Parathyroid adenoma (tissue), 2 donors: ENCODE measurements at regions not wholly inside any gene's neighbourhood (a gene's known extent, or its start where the extent isn't known, plus 50 kb on each side); places are given as distances from the start of the nearest gene placed in this dataset.

Source experiments
- H2AFZ ChIP-seq: fragments of 300-600 bp; sonication (generic); one replicate; pipeline ENCODE4 v1.7.0; 2017; ENCODE audit warnings: antibody characterized with exemption, mild to moderate bottlenecking
- H3K27ac ChIP-seq: fragments of 300-600 bp; sonication (generic); one replicate; pipeline ENCODE4 v1.7.0; 2017
- H3K27me3 ChIP-seq: fragments of 300-600 bp; sonication (generic); one replicate; pipeline ENCODE4 v1.7.0; 2017; ENCODE audit warnings: low read length; ENCODE audit not compliant: control insufficient read depth, insufficient read depth
- H3K36me3 ChIP-seq: fragments of 300-600 bp; sonication (generic); one replicate; pipeline ENCODE4 v1.7.0; 2017; ENCODE audit warnings: low read length; ENCODE audit not compliant: control insufficient read depth, insufficient read depth
- H3K4me1 ChIP-seq: fragments of 300-600 bp; sonication (generic); one replicate; pipeline ENCODE4 v1.7.0; 2017; ENCODE audit warnings: control low read depth
- H3K4me2 ChIP-seq: fragments of 300-600 bp; sonication (generic); one replicate; pipeline ENCODE4 v1.7.0; 2017; ENCODE audit warnings: low read length
- H3K4me3 ChIP-seq: fragments of 300-600 bp; sonication (generic); one replicate; pipeline ENCODE4 v1.7.0; 2017; ENCODE audit warnings: low read depth, low read length
- H3K79me2 ChIP-seq: fragments of 300-600 bp; sonication (generic); one replicate; pipeline ENCODE4 v1.7.0; 2017; ENCODE audit warnings: control low read depth
- H3K9ac ChIP-seq: fragments of 300-600 bp; sonication (generic); one replicate; pipeline ENCODE4 v1.7.0; 2017; ENCODE audit warnings: mild to moderate bottlenecking
- H3K9me3 ChIP-seq: fragments of 300-600 bp; sonication (generic); one replicate; pipeline ENCODE4 v1.7.0; 2017; ENCODE audit warnings: low read length; ENCODE audit not compliant: control insufficient read depth
- CTCF ChIP-seq: fragments of 300-600 bp; sonication (generic); IDR thresholded peaks from one replicate; pipeline ENCODE4 v1.7.0; 2017; ENCODE audit warnings: antibody characterized with exemption, mild to moderate bottlenecking
- donor health status: primary hyperparathyroidism.

DNA sequence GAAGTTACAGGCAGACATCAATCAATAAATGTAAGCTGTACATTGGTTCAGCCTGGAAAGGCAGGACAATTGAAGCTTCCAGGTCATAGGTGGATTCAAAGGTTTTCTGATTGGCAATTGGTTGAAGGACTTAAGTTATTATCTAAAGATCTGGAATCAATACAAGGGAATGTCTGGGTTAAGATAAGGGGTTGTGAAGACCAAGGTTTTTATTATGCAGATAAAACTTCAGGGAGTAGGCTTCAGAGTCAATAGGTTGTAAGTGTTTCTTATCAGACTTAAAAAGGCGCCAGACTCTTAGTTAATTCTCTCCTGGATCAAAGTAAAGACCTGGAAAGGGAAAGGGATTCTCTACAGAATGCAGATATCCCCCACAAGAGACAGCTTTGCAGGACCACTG is 935.4 kb downstream of the TBC1D22A start:
- Histone ChIP-seq H3K27ac (no peak overlapping the region), H3K36me3 (no peaks in the 10 kb centered on the region), H3K79me2 (no peaks in the 10 kb centered on the region), H2AFZ (no peak overlapping the region), H3K4me3 (no peak overlapping the region), H3K9me3 (no peaks in the 10 kb centered on the region), H3K9ac (no peak overlapping the region), H3K4me2 (no peak overlapping the region), H3K27me3 (no peaks in the 10 kb centered on the region), H3K4me1 (no peaks in the 10 kb centered on the region)
- TF ChIP-seq CTCF, result no peak

- H3K79me2 ChIP-seq, result no peaks in the 10 kb centered on the region
- no peak overlapping the region for H3K9ac ChIP-seq
- H3K36me3 ChIP-seq, result no peaks in the 10 kb centered on the region
- H3K4me2 ChIP-seq, result no peak overlapping the region
- no peaks in the 10 kb centered on the region for H3K9me3 ChIP-seq
- H2AFZ ChIP-seq, result no peak overlapping the region
- no peaks in the 10 kb centered on the region for H3K27me3 ChIP-seq
- H3K4me3 ChIP-seq, result no peak overlapping the region
- no peaks in the 10 kb centered on the region for H3K4me1 ChIP-seq
- no peak overlapping the region for H3K27ac ChIP-seq
- no peak for TF ChIP-seq CTCF
Observed at GRCh38 chr22:47696776-47697175, 934.3 kb downstream of the TBC1D22A start.

DNA sequence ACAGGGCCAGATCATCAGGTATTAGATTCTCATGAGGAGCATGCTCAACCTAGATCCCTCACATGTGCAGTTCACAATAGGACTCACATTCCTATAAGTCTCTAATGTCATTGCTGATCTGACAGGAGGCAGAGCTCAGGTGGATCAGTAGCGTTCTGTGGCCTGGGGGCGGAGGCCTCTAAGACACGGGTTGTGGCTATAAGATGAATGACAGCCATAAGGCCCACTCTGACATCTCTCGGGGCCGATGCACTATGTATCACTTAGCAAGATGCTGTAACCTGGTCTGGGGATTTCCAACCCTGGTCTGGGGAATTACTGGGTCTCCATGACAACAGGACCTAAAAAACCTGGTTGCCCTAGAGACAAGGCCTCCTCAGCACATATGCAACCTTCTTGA is 932.7 kb downstream of the TBC1D22A start:
- H2AFZ ChIP-seq, result no peak overlapping the region
- no peaks in the 10 kb centered on the region for H3K27me3 ChIP-seq
- no peaks in the 10 kb centered on the region for H3K4me1 ChIP-seq
- no peak overlapping the region for H3K9ac ChIP-seq
- H3K36me3 ChIP-seq, result no peaks in the 10 kb centered on the region
- H3K79me2 ChIP-seq, result no peaks in the 10 kb centered on the region
- no peak for TF ChIP-seq CTCF
- H3K9me3 ChIP-seq, result no peaks in the 10 kb centered on the region
- no peak overlapping the region for H3K4me2 ChIP-seq
- no peak overlapping the region for H3K27ac ChIP-seq
- no peak overlapping the region for H3K4me3 ChIP-seq

- no peak overlapping the region for H3K27ac ChIP-seq
- H3K9ac ChIP-seq, result no peak overlapping the region
- no peak overlapping the region for H3K4me2 ChIP-seq
- no peak overlapping the region for H3K4me3 ChIP-seq
- no peaks in the 10 kb centered on the region for H3K9me3 ChIP-seq
- TF ChIP-seq CTCF, result no peak
- H3K79me2 ChIP-seq, result no peaks in the 10 kb centered on the region
- no peaks in the 10 kb centered on the region for H3K27me3 ChIP-seq
- H3K4me1 ChIP-seq, result no peaks in the 10 kb centered on the region
- no peak overlapping the region for H2AFZ ChIP-seq
- H3K36me3 ChIP-seq, result no peaks in the 10 kb centered on the region
Observed at GRCh38 chr22:47694536-47695130, 932.2 kb downstream of the TBC1D22A start.

DNA sequence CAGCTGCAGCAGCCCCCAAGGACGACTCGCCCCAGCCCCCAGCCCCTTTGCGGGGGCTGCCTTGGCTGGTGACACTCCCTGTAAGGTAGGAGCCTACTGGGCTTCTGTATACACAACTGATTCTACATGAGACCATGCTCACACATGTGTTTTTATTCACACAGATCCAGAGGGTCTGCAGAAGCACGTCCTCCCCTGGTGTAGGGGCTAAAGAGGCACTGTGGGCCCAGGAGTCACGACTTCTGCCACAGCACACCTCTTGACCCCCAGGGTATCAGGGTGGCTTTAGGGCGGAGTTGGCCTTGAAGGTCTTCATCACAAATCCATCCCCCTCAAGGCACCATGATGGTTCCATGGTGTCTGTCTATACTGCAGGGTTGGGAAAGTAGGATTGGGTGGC is 931.2 kb downstream of the TBC1D22A start:
- Histone ChIP-seq H3K27ac (no peak overlapping the region), H3K79me2 (no peaks in the 10 kb centered on the region), H3K36me3 (no peaks in the 10 kb centered on the region), H3K4me2 (no peak overlapping the region), H3K4me3 (no peak overlapping the region), H3K9ac (no peak overlapping the region), H3K9me3 (no peaks in the 10 kb centered on the region), H3K4me1 (no peaks in the 10 kb centered on the region), H2AFZ (no peak overlapping the region), H3K27me3 (no peaks in the 10 kb centered on the region)
- no peak for TF ChIP-seq CTCF
